HCT116 (cell line): ENCODE measurements at regions not wholly inside any gene's neighbourhood (a gene's known extent, or its start where the extent isn't known, plus 50 kb on each side); places are given as distances from the start of the nearest gene placed in this dataset.

Source experiments
- ATAC-seq: fragments of 200-7000 bp; cut with Tn5 transposase; 2 replicates; pipeline ENCODE4 v1.9.1; 2020; ENCODE audit warnings: mild to moderate bottlenecking, moderate library complexity
- BruUV-seq: library from RNA; stranded (reverse); fragments of 400-500 nt; replicated peaks from 2 replicates; lab custom pipeline; 2021; lab: Mats Ljungman, UMichigan
- CTCF ChIA-PET: fragments of 300-600 bp; sonication (Branson Sonifier 250); formaldehyde crosslinking; loops from one replicate; lab custom pipeline; 2021; ENCODE audit warnings: antibody characterized with exemption; lab: Charles Lee
- POLR2A ChIA-PET: fragments of 300-600, 350-600 bp; sonication (Branson Sonifier 250); formaldehyde crosslinking; loops from one replicate; lab custom pipeline; 2021; ENCODE audit warnings: antibody characterized with exemption; lab: Charles Lee
- RAD21 ChIA-PET, 2 experiments: fragments of 300-600 bp; sonication (Branson Sonifier 250); formaldehyde crosslinking; loops; one replicate each; lab custom pipeline; 2023; ENCODE audit warnings: low total read pairs in 2 of 2; ENCODE audit not compliant: uncharacterized antibody in 2 of 2, unreplicated experiment in 2 of 2, low non-redundant PET in 1 of 2; lab: Charles Lee
- DNase-seq: peaks from one replicate; pipeline ENCODE4 v3.0.0-alpha.2; 2010; ENCODE audit warnings: low read depth, low spot score
- H2AFZ ChIP-seq: fragments of 200-600 bp; shearing (Covaris generic), sonication (generic); 2 replicates; pipeline ENCODE4 v1.6.1; 2017; ENCODE audit warnings: low read depth, mixed run types, mixed read lengths, antibody characterized with exemption, low read length; ENCODE audit not compliant: poor library complexity, severe bottlenecking
- H3K27ac ChIP-seq: 2 replicates; pipeline ENCODE4 v1.5.1; 2012; ENCODE audit warnings: low read depth, low read length
- H3K27me3 ChIP-seq: fragments of 200-600 bp; sonication (generic); 2 replicates; pipeline ENCODE4 v1.6.1; 2016; ENCODE audit warnings: mixed run types, low read length, mixed read lengths; ENCODE audit not compliant: insufficient read depth
- H3K36me3 ChIP-seq, 2 experiments: fragments of 200-500 bp in 1 of 2; fragments of 200-600 bp in 1 of 2; sonication (Bioruptor generic) in 1 of 2; sonication (generic) in 1 of 2; 2 replicates each; pipeline versions ENCODE4 v1.5.1 to v1.6.1; 2014 to 2016; ENCODE audit warnings: low read length in 2 of 2, inconsistent platforms in 1 of 2, mixed read lengths in 1 of 2, mixed run types in 1 of 2; ENCODE audit not compliant: insufficient read depth in 2 of 2, control insufficient read depth in 1 of 2
- H3K4me1 ChIP-seq, 2 experiments: fragments of 200-600 bp in 1 of 2; sonication (generic) in 1 of 2; 2 replicates each; pipeline versions ENCODE4 v1.5.1 to v1.6.1; 2012 to 2017; ENCODE audit warnings: low read length in 2 of 2, inconsistent platforms in 1 of 2, mild to moderate bottlenecking in 1 of 2, mixed read lengths in 1 of 2, mixed run types in 1 of 2, moderate library complexity in 1 of 2; ENCODE audit not compliant: insufficient read depth in 2 of 2, control insufficient read depth in 1 of 2
- H3K4me2 ChIP-seq: fragments of 200-600 bp; sonication (generic); 2 replicates; pipeline ENCODE4 v1.6.1; 2017; ENCODE audit warnings: mixed run types, low read length, mixed read lengths
- H3K4me3 ChIP-seq, 2 experiments: fragments of 200-600 bp in 1 of 2; sonication (generic) in 1 of 2; replicated peaks in 1 of 2; 2 replicates each; pipeline ENCODE4 v1.5.1; 2011 to 2016; ENCODE audit warnings: low read length in 2 of 2, control low read depth in 1 of 2, low read depth in 1 of 2, mild to moderate bottlenecking in 1 of 2, mixed read lengths in 1 of 2, mixed run types in 1 of 2
- H3K79me2 ChIP-seq: fragments of 200-600 bp; sonication (generic); 2 replicates; pipeline ENCODE4 v1.6.1; 2017; ENCODE audit warnings: mild to moderate bottlenecking, mixed run types, low read length, moderate library complexity, mixed read lengths; ENCODE audit not compliant: insufficient read depth
- H3K9ac ChIP-seq: fragments of 200-600 bp; sonication (generic); 2 replicates; pipeline ENCODE4 v1.6.1; 2016; ENCODE audit warnings: low read length, mixed read lengths
- H3K9me2 ChIP-seq: fragments of 200-600 bp; sonication (generic), shearing (Covaris generic); 2 replicates; pipeline ENCODE4 v1.6.1; 2017; ENCODE audit warnings: mixed run types, mild to moderate bottlenecking, moderate library complexity; ENCODE audit not compliant: insufficient read depth
- H3K9me3 ChIP-seq, 2 experiments: fragments of 200-500 bp in 1 of 2; fragments of 200-600 bp in 1 of 2; sonication (Bioruptor generic) in 1 of 2; sonication (generic) in 1 of 2; 2 replicates each; pipeline ENCODE4 v1.6.1; 2014 to 2017; ENCODE audit warnings: low read length in 2 of 2, mixed read lengths in 2 of 2, inconsistent platforms in 1 of 2, low read depth in 1 of 2, mild to moderate bottlenecking in 1 of 2, mixed run types in 1 of 2, moderate library complexity in 1 of 2; ENCODE audit not compliant: control insufficient read depth in 1 of 2, insufficient read depth in 1 of 2
- H4K20me1 ChIP-seq: fragments of 200-600 bp; sonication (generic), shearing (Covaris generic); 2 replicates; pipeline ENCODE4 v1.6.1; 2017; ENCODE audit warnings: mixed run types, mild to moderate bottlenecking, moderate library complexity; ENCODE audit not compliant: insufficient read depth
- CBX3 ChIP-seq: IDR thresholded peaks from 2 replicates; pipeline ENCODE4 v1.6.1; 2012; ENCODE audit warnings: low read depth
- CEBPB ChIP-seq: IDR thresholded peaks from 2 replicates; pipeline ENCODE4 v1.6.1; 2012; ENCODE audit warnings: low read depth
- CTCF ChIP-seq, 3 experiments: fragments of 200-600 bp in 1 of 3; sonication (generic) in 1 of 3; IDR thresholded peaks in 2 of 3; conservative IDR thresholded peaks in 1 of 3; 2 replicates each; pipeline ENCODE4 v1.5.1; 2012 to 2017; ENCODE audit warnings: low read depth in 2 of 3, low read length in 2 of 3, antibody characterized with exemption in 1 of 3, borderline replicate concordance in 1 of 3, control low read depth in 1 of 3, mild to moderate bottlenecking in 1 of 3, mixed read lengths in 1 of 3, mixed run types in 1 of 3, moderate library complexity in 1 of 3; ENCODE audit not compliant: insufficient read depth in 1 of 3
- JUND ChIP-seq: IDR thresholded peaks from 2 replicates; pipeline ENCODE4 v1.6.1; 2012
- MAX ChIP-seq: IDR thresholded peaks from 2 replicates; pipeline ENCODE4 v1.6.1; 2012
- POLR2A ChIP-seq: IDR thresholded peaks from 2 replicates; pipeline ENCODE4 v1.7.0; 2011; ENCODE audit warnings: borderline replicate concordance; ENCODE audit not compliant: insufficient read depth, insufficient read length; ENCODE audit errors: extremely low read depth
- SIN3A ChIP-seq: IDR thresholded peaks from 2 replicates; pipeline ENCODE4 v1.6.1; 2012; ENCODE audit warnings: low read depth
- SRF ChIP-seq: IDR thresholded peaks from 2 replicates; pipeline ENCODE4 v1.6.1; 2012; ENCODE audit warnings: low read depth
- YY1 ChIP-seq: IDR thresholded peaks from 2 replicates; pipeline ENCODE4 v1.6.1; 2011; ENCODE audit warnings: low read length, low read depth, moderate library complexity, mild to moderate bottlenecking; ENCODE audit not compliant: insufficient replicate concordance; ENCODE audit errors: extremely low read depth
- ZBTB33 ChIP-seq: IDR thresholded peaks from 2 replicates; pipeline ENCODE4 v1.6.1; 2011; ENCODE audit warnings: mild to moderate bottlenecking, low read length, moderate library complexity; ENCODE audit not compliant: insufficient replicate concordance; ENCODE audit errors: extremely low read depth
- ZFX ChIP-seq: fragments of 450-650 bp; IDR thresholded peaks from 2 replicates; pipeline ENCODE4 v1.6.1; 2017
- ZNF274 ChIP-seq: fragments of 200-500 bp; sonication (Bioruptor generic); IDR thresholded peaks from 2 replicates; pipeline ENCODE4 v1.6.1; 2014; ENCODE audit warnings: mild to moderate bottlenecking, low read depth, low read length, inconsistent platforms
- intact Hi-C: fragments of 100-400 bp; cut with micrococcal nuclease; formaldehyde crosslinking; loops from 2 replicates; pipeline ENCODE4 v1.10.0; 2022

- RAD21 ChIA-PET, result no interaction called here
- Histone ChIP-seq H3K9ac (no peak overlapping the region), H3K27me3 (no peaks in the 10 kb centered on the region), H3K36me3 (no peaks in the 10 kb centered on the region), H3K9me3 (peaks cover 9 to 39% of the 10 kb centered on the region in 2 experiments; a peak in 3 of 4 replicates), H3K9me2 (no peaks in the 10 kb centered on the region), H3K79me2 (no peaks in the 10 kb centered on the region), H3K4me2 (no peak overlapping the region), H3K27ac (no peak overlapping the region), H2AFZ (no peak overlapping the region), H3K4me3 (no peak overlapping the region), H3K4me1 (no peaks in the 10 kb centered on the region), H4K20me1 (no peaks in the 10 kb centered on the region)
- BruUV-seq, result no TSS peak
- DNase-seq (no peak), ATAC-seq (no peak)
- intact Hi-C loops, result no loop called here
- POLR2A ChIA-PET, result no interaction called here
- CTCF ChIA-PET, result no interaction called here
- TF ChIP-seq CTCF (IDR thresholded peaks at IDR 0.05 in 2 of 3, conservative IDR thresholded peaks at IDR 0.05 in 1 of 3; ENCODE audit: borderline replicate concordance in 1 of 3, insufficient read depth in 1 of 3, low read depth in 2 of 3, low read length in 2 of 3), result no peak
- TF ChIP-seq ZFX, result no peak
- no peak for TF ChIP-seq MAX
- no peak for TF ChIP-seq CBX3
- TF ChIP-seq ZBTB33, result no peak
- TF ChIP-seq POLR2A, result no peak
- no peak for TF ChIP-seq YY1
- no peak for TF ChIP-seq CEBPB
- TF ChIP-seq SRF, result no peak
- TF ChIP-seq SIN3A, result no peak
- TF ChIP-seq JUND, result no peak
- TF ChIP-seq ZNF274, result no peak
Measured at GRCh38 chr13:58085819-58086218, 454.3 kb downstream of the PCDH17 start.
